ENCODE measurements at regions not wholly inside any gene's neighbourhood (a gene's known extent, or its start where the extent isn't known, plus 50 kb on each side); places are given as distances from the start of the nearest gene placed in this dataset.

- TF ChIP-seq CHD7 (IDR thresholded peaks at IDR 0.05; ENCODE audit: insufficient replicate concordance, low read length) (no peak), SP4 (IDR thresholded peaks at IDR 0.05; ENCODE audit: low read length) (no peak), CBX8 (IDR thresholded peaks at IDR 0.05; ENCODE audit: borderline replicate concordance, low read depth, low read length) (no peak), TCF12 (IDR thresholded peaks at IDR 0.05; ENCODE audit: low read depth, low read length) (no peak), SP2 (IDR thresholded peaks at IDR 0.05; ENCODE audit: low read length) (no peak), RFX5 (IDR thresholded peaks at IDR 0.05; ENCODE audit: borderline replicate concordance, low read depth, low read length) (no peak), RBBP5 (IDR thresholded peaks at IDR 0.05; ENCODE audit: borderline replicate concordance, low read depth, low read length) (no peak)
These were observed 128.0 kb upstream of the VSTM2B start (continued) for GRCh38 chr19:29397748-29398147.
